ENCODE measurements at regions not wholly inside any gene's neighbourhood (a gene's known extent, or its start where the extent isn't known, plus 50 kb on each side); places are given as distances from the start of the nearest gene placed in this dataset.
A peak's percentile ranks its signal among the peaks of the same experiment; 100 is the strongest.

GRCh38 chr4:189124791-189125190 lies 815.9 kb upstream of the FRG1 start:
- H3K36me3 ChIP-seq (ENCODE audit: control insufficient read depth, insufficient read depth, low read length): no peaks in the 10 kb centered on the region
- H3K56ac ChIP-seq (ENCODE audit: extremely low read depth, insufficient read depth, low read length): no peak overlapping the region
- no peak overlapping the region for H2AFZ ChIP-seq (replicated peaks; ENCODE audit: low read length, poor library complexity)
- no peak overlapping the region for H3K14ac ChIP-seq (replicated peaks; ENCODE audit: low read depth, low read length)
- H2BK20ac ChIP-seq (ENCODE audit: low read depth, low read length): no peak overlapping the region
- H3K23ac ChIP-seq (ENCODE audit: low read depth, low read length): no peak overlapping the region
- H3K9ac ChIP-seq (ENCODE audit: low read depth, low read length): no peak overlapping the region; the same call in 1 of the 2 replicates
- ATAC-seq (ENCODE audit: low read depth) (peak; percentile 46), DNase-seq (peak; percentile 24)
- no CpG with 5 or more reads among the region's 4 CpGs for whole genome bisulfite sequencing, 2 experiments (ENCODE audit: extremely low coverage in 2 of 2, insufficient read length in 1 of 2)
- intact Hi-C loops (cut with micrococcal nuclease) (loop anchor here (1.0 to 10.0 kb wide), 5 partner anchors 78 to 1518 kb away; no protein-coding TSS in a partner anchor), dilution Hi-C loops (cut with HindIII; ENCODE audit: low sequenced_read_pairs, unreplicated experiment) (no loop called here), in situ Hi-C loops (cut with MboI; ENCODE audit: low sequenced_read_pairs) (no loop called here)
- H2BK5ac ChIP-seq (ENCODE audit: low read depth, low read length, poor library complexity, severe bottlenecking): no peak overlapping the region
- no peak overlapping the region for H3K18ac ChIP-seq (ENCODE audit: low read depth, low read length)
- no peak overlapping the region for H2AK5ac ChIP-seq (ENCODE audit: low read depth, low read length)
- POLR2A ChIA-PET (ENCODE audit: unreplicated experiment): interaction anchor here (0.6 kb wide), 1 partner anchor 441 kb away, joined by 7 read pairs; no protein-coding TSS in a partner anchor
- no peak overlapping the region for H3K4ac ChIP-seq (ENCODE audit: low read depth, low read length)
- H2BK15ac ChIP-seq (ENCODE audit: low read depth, low read length): 0 out of 3 replicates have a peak overlapping the region, but pooled peaks have one; percentile 9
- H3K27me3 ChIP-seq (ENCODE audit: control insufficient read depth, insufficient read depth, low read length): no peaks in the 10 kb centered on the region
- no TSS peak for BruUV-seq (replicated peaks)
- H2AK9ac ChIP-seq (replicated peaks; ENCODE audit: low read depth, low read length, poor library complexity): no peak overlapping the region
- H3K4me1 ChIP-seq (ENCODE audit: control insufficient read depth, insufficient read depth, low read length): peaks cover 1% of the 10 kb centered on the region; the same call in 1 of the 2 replicates
- no peaks in the 10 kb centered on the region for H3K9me1 ChIP-seq (ENCODE audit: insufficient read depth, low read length)
- no peak overlapping the region for H3K4me3 ChIP-seq (ENCODE audit: insufficient read depth, low read depth, low read length)
- CTCF ChIA-PET: interaction anchor here (0.6 to 1.2 kb wide), 7 partner anchors 10 to 1931 kb away, joined by 3 to 8 read pairs (median 4); no protein-coding TSS in a partner anchor
- peak overlapping the region; percentile 59; the same call in 1 of the 2 replicates for H3K27ac ChIP-seq (ENCODE audit: insufficient read depth, low read length)
- no peak overlapping the region for H4K8ac ChIP-seq (ENCODE audit: low read depth in 2 of 2, low read length in 2 of 2)
- peak overlapping the region; percentile 21; the same call in 1 of the 2 replicates for H2BK120ac ChIP-seq (ENCODE audit: low read depth, low read length)
- H3K9me3 ChIP-seq (ENCODE audit: control insufficient read depth, insufficient read depth, low read length): no peaks in the 10 kb centered on the region
- TF ChIP-seq CHD1 (IDR thresholded peaks at IDR 0.05; ENCODE audit: low read depth, low read length): no peak
- no peak for TF ChIP-seq NFE2L2 (IDR thresholded peaks at IDR 0.05; ENCODE audit: low read depth, low read length)
- no peak for TF ChIP-seq RCOR1 (IDR thresholded peaks at IDR 0.05; ENCODE audit: insufficient replicate concordance, low read length)
- no peak overlapping the region for H4K91ac ChIP-seq (ENCODE audit: insufficient read depth, low read depth, low read length)
- H4K5ac ChIP-seq (ENCODE audit: low read depth, low read length): 0 out of 2 replicates have a peak overlapping the region, but pooled peaks have one; percentile 36
- no peaks in the 10 kb centered on the region for H4K20me1 ChIP-seq (ENCODE audit: insufficient read depth, low read length)
- H3K79me1 ChIP-seq (ENCODE audit: low read depth in 1 of 2, low read length in 2 of 2): no peaks in the 10 kb centered on the region
- H3K4me2 ChIP-seq (ENCODE audit: low read depth, low read length): no peak overlapping the region

All from IMR-90 (cell line).